Midbrain (tissue), 1 donor: ENCODE measurements at regions not wholly inside any gene's neighbourhood (a gene's known extent, or its start where the extent isn't known, plus 50 kb on each side); places are given as distances from the start of the nearest gene placed in this dataset.
"Not testable (repeated sequence)": the region's sequence is repeated elsewhere in the genome, so short reads cannot be mapped to it uniquely, and the experiment has no call there.

Experiments
- DNase-seq: peaks from one replicate; lab custom pipeline; 2025; lab: John Stamatoyannopoulos, UW

GRCh38 chr10:62589689-62590088 is 214.8 kb upstream of the ADO start:
- no peak for DNase-seq

GRCh38 chr10:62590306-62590705 is 214.2 kb upstream of the ADO start:
- DNase-seq = no peak

GRCh38 chr10:62594093-62594520 is 210.4 kb upstream of the ADO start:
- DNase-seq = peak; percentile 69

GRCh38 chr10:62597226-62597625 is 207.3 kb upstream of the ADO start:
- DNase-seq = no peak

- no peak for DNase-seq
Observed at GRCh38 chr10:62599161-62599560, 205.4 kb upstream of the ADO start.

- not testable (repeated sequence) for DNase-seq
Observed at GRCh38 chr10:62606551-62606950, 198.0 kb upstream of the ADO start.

- not testable (repeated sequence) for DNase-seq
Observed at GRCh38 chr10:62608189-62608875, 196.2 kb upstream of the ADO start.

GRCh38 chr10:62610649-62611229 is 193.8 kb upstream of the ADO start:
- DNase-seq = peak; percentile 32

- DNase-seq = no peak
Observed at GRCh38 chr10:62613424-62613823, 191.1 kb upstream of the ADO start.

GRCh38 chr10:62613859-62614258 is 190.7 kb upstream of the ADO start:
- no peak for DNase-seq

- DNase-seq = no peak
Observed at GRCh38 chr10:62614389-62615157, 189.9 kb upstream of the ADO start.

- DNase-seq = no peak
Observed at GRCh38 chr10:62616885-62617590, 187.5 kb upstream of the ADO start.

- DNase-seq = no peak
Observed at GRCh38 chr10:62617652-62618051, 186.9 kb upstream of the ADO start.

- DNase-seq = no peak
Observed at GRCh38 chr10:62618054-62618453, 186.5 kb upstream of the ADO start.

- DNase-seq = no peak
Observed at GRCh38 chr10:62618576-62619412, 185.7 kb upstream of the ADO start.

GRCh38 chr10:62619413-62619738 is 185.1 kb upstream of the ADO start:
- DNase-seq = no peak

- no peak for DNase-seq
Observed at GRCh38 chr10:62620491-62620890, 184.0 kb upstream of the ADO start.

GRCh38 chr10:62623223-62623622 is 181.3 kb upstream of the ADO start:
- DNase-seq = no peak

GRCh38 chr10:62625484-62625883 is 179.0 kb upstream of the ADO start:
- no peak for DNase-seq

GRCh38 chr10:62626079-62626478 is 178.4 kb upstream of the ADO start:
- DNase-seq = no peak

- DNase-seq = no peak
Observed at GRCh38 chr10:62626817-62627216, 177.7 kb upstream of the ADO start.

- no peak for DNase-seq
Observed at GRCh38 chr10:62627983-62628382, 176.5 kb upstream of the ADO start.
